Endothelial cell of umbilical vein (primary cell): ENCODE measurements at regions not wholly inside any gene's neighbourhood (a gene's known extent, or its start where the extent isn't known, plus 50 kb on each side); places are given as distances from the start of the nearest gene placed in this dataset.

ENCODE experiments used
- BruUV-seq: library from RNA; stranded (reverse); fragments of 400-500 nt; replicated peaks from 2 replicates; lab custom pipeline; 2021; lab: Mats Ljungman, UMichigan
- CTCF ChIA-PET: fragments of 300-600, 350-600 bp; sonication (Branson Sonifier 250); formaldehyde crosslinking; loops from one replicate; lab custom pipeline; 2021; ENCODE audit warnings: antibody characterized with exemption, inconsistent platforms; lab: Charles Lee
- POLR2A ChIA-PET: fragments of 300-600, 350-600 bp; sonication (Branson Sonifier 250); formaldehyde crosslinking; loops from one replicate; lab custom pipeline; 2021; ENCODE audit warnings: antibody characterized with exemption, inconsistent platforms; lab: Charles Lee
- DNase-seq: peaks from one replicate; pipeline ENCODE4 v3.0.0-alpha.2; 2011; ENCODE audit warnings: low read depth, low spot score
- FAIRE-seq: peaks from 2 replicates; lab custom pipeline; 2011; peaks lifted over from hg19 to GRCh38; lab: Jason Lieb, UNC
- H2AFZ ChIP-seq: 2 replicates; pipeline ENCODE4 v1.6.0; 2012; ENCODE audit warnings: low read depth, low read length, control low read depth, inconsistent platforms
- H3K27ac ChIP-seq: 2 replicates; pipeline ENCODE4 v1.5.1; 2011; ENCODE audit warnings: low read depth, mild to moderate bottlenecking, control low read depth, low read length, moderate library complexity; ENCODE audit not compliant: insufficient read depth
- H3K27me3 ChIP-seq, 2 experiments: 2 replicates each; pipeline versions ENCODE4 v1.6.0 to v1.6.1; 2011; ENCODE audit warnings: low read length in 2 of 2, mixed read lengths in 1 of 2; ENCODE audit not compliant: control insufficient read depth in 2 of 2, insufficient read depth in 2 of 2
- H3K36me3 ChIP-seq, 2 experiments: 2 replicates in 1 of 2; 3 replicates in 1 of 2; pipeline ENCODE4 v1.5.1; 2011; ENCODE audit warnings: low read length in 2 of 2, mild to moderate bottlenecking in 1 of 2, moderate library complexity in 1 of 2; ENCODE audit not compliant: control insufficient read depth in 2 of 2, insufficient read depth in 2 of 2; ENCODE audit errors: extremely low read depth in 1 of 2
- H3K4me1 ChIP-seq: 3 replicates; pipeline ENCODE4 v1.5.1; 2011; ENCODE audit warnings: mild to moderate bottlenecking, low read length; ENCODE audit not compliant: control insufficient read depth, insufficient read depth; ENCODE audit errors: extremely low read depth
- H3K4me2 ChIP-seq: 2 replicates; pipeline ENCODE4 v1.6.1; 2011; ENCODE audit warnings: low read length, control low read depth, mixed read lengths; ENCODE audit not compliant: insufficient read depth
- H3K4me3 ChIP-seq, 3 experiments: fragments of 200-600 bp in 1 of 3; sonication (generic), shearing (Covaris generic) in 1 of 3; replicated peaks in 1 of 3; 2 replicates each; pipeline ENCODE4 v1.5.1; 2011 to 2016; ENCODE audit warnings: control low read depth in 3 of 3, low read length in 3 of 3, mild to moderate bottlenecking in 2 of 3, inconsistent platforms in 1 of 3, low read depth in 1 of 3, moderate library complexity in 1 of 3; ENCODE audit not compliant: insufficient read depth in 1 of 3
- H3K79me2 ChIP-seq: 2 replicates; pipeline ENCODE4 v1.6.0; 2012; ENCODE audit warnings: low read length, inconsistent platforms; ENCODE audit not compliant: control insufficient read depth, insufficient read depth
- H3K9ac ChIP-seq: replicated peaks from 2 replicates; pipeline ENCODE3; 2011; ENCODE audit warnings: low read length, control low read depth; ENCODE audit not compliant: insufficient read depth; ENCODE audit errors: extremely low read depth
- H3K9me1 ChIP-seq: replicated peaks from 3 replicates; pipeline ENCODE4 v1.6.0; 2011; ENCODE audit warnings: mild to moderate bottlenecking, low read length; ENCODE audit not compliant: control insufficient read depth, insufficient read depth; ENCODE audit errors: extremely low read depth
- H3K9me3 ChIP-seq: replicated peaks from 2 replicates; pipeline ENCODE4 v1.5.1; 2012; ENCODE audit warnings: low read length, inconsistent platforms; ENCODE audit not compliant: control insufficient read depth, insufficient read depth
- H4K20me1 ChIP-seq: replicated peaks from 2 replicates; pipeline ENCODE3; 2011; ENCODE audit warnings: mild to moderate bottlenecking, low read length; ENCODE audit not compliant: control insufficient read depth, insufficient read depth; ENCODE audit errors: extremely low read depth
- EZH2 ChIP-seq: IDR thresholded peaks from 2 replicates; pipeline ENCODE4 v1.6.1; 2012; ENCODE audit warnings: borderline replicate concordance, low read depth, mild to moderate bottlenecking, moderate library complexity, low read length, inconsistent platforms; ENCODE audit not compliant: severe bottlenecking
- FOS ChIP-seq: IDR thresholded peaks from 2 replicates; pipeline ENCODE4 v1.6.1; 2011; ENCODE audit warnings: mild to moderate bottlenecking, low read length, moderate library complexity, borderline replicate concordance; ENCODE audit not compliant: insufficient read depth
- GATA2 ChIP-seq: IDR thresholded peaks from 2 replicates; pipeline ENCODE4 v1.7.0; 2011; ENCODE audit warnings: low read depth, mild to moderate bottlenecking, moderate library complexity, mixed read lengths, low read length; ENCODE audit not compliant: insufficient read length, insufficient read depth
- JUN ChIP-seq: IDR thresholded peaks from 2 replicates; pipeline ENCODE4 v1.6.1; 2011; ENCODE audit warnings: borderline replicate concordance, low read depth; ENCODE audit not compliant: insufficient read length, insufficient read depth
- MYC ChIP-seq: IDR thresholded peaks from one replicate; pipeline ENCODE4 v1.6.1; 2011; ENCODE audit warnings: mild to moderate bottlenecking, low read depth, low read length
- POLR2A ChIP-seq: IDR thresholded peaks from 2 replicates; pipeline ENCODE4 v1.6.1; 2012; ENCODE audit warnings: low read depth, mild to moderate bottlenecking, control low read depth, low read length
- POLR2AphosphoS5 ChIP-seq: IDR thresholded peaks from 2 replicates; pipeline ENCODE4 v1.6.1; 2012; ENCODE audit warnings: low read depth, mild to moderate bottlenecking, control low read depth, low read length, moderate library complexity; ENCODE audit not compliant: insufficient read depth
- dilution Hi-C: fragments of 300-500 bp; cut with MboI; formaldehyde crosslinking; loops from one replicate; pipeline ENCODE4 v1.15.0; 2019; ENCODE audit warnings: low sequenced_read_pairs; ENCODE audit not compliant: extremely low pct_ligation_motif_present
- intact Hi-C: fragments of 100-400 bp; cut with micrococcal nuclease; formaldehyde crosslinking; loops from one replicate; pipeline ENCODE4 v1.10.0; 2022
- TF ChIP-seq, protein P1 (sequence below): IDR thresholded peaks from 2 replicates; pipeline ENCODE4 v1.6.1; 2011; ENCODE audit not compliant: insufficient read depth, insufficient read length
- TF ChIP-seq, protein P2 (sequence below), 2 donors: IDR thresholded peaks; 1 replicate in 1 of 2; 2 replicates in 1 of 2; pipeline ENCODE4 v1.5.1; 2011; ENCODE audit warnings: low read length in 2 of 2, mild to moderate bottlenecking in 2 of 2, moderate library complexity in 2 of 2, control low read depth in 1 of 2, inconsistent platforms in 1 of 2, low read depth in 1 of 2; ENCODE audit not compliant: insufficient read depth in 1 of 2; ENCODE audit errors: extremely low read depth in 1 of 2

DNA sequence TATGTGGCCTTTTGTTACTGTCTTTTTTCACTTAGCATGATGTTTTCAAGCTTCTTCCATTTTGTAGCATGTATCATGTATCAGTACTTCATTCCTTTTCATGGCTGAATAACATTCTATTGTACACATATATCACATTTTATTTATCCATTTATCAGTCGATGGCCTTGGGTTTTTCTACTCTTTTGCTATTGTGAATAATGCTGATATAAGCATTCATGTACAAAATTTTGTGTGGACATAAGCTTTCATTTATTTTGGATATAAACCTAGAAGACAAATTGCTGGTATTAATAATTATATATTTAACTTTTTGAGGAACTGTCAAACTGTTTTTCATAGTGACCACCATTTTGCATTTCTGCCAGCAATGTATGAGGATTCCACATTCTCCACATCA lies 201.1 kb downstream of the ACTR3 start:
- FAIRE-seq (no peak), DNase-seq (no peak)
- H3K27me3 ChIP-seq: no peaks in the 10 kb centered on the region
- CTCF ChIA-PET: no interaction called here
- dilution Hi-C loops (no loop called here), intact Hi-C loops (no loop called here)
- H3K9me1 ChIP-seq: no peaks in the 10 kb centered on the region
- no peaks in the 10 kb centered on the region for H3K4me1 ChIP-seq
- H3K9me3 ChIP-seq: no peaks in the 10 kb centered on the region
- H4K20me1 ChIP-seq: no peaks in the 10 kb centered on the region
- no peaks in the 10 kb centered on the region for H3K79me2 ChIP-seq
- H3K36me3 ChIP-seq: no peaks in the 10 kb centered on the region
- POLR2A ChIA-PET: no interaction called here
- no peak overlapping the region for H3K4me3 ChIP-seq
- no peak overlapping the region for H3K9ac ChIP-seq
- TF ChIP-seq POLR2A (no peak), JUN (no peak), GATA2 (no peak)
- TF ChIP-seq, protein P1, sequence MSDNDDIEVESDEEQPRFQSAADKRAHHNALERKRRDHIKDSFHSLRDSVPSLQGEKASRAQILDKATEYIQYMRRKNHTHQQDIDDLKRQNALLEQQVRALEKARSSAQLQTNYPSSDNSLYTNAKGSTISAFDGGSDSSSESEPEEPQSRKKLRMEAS: no peak
- no peak overlapping the region for H2AFZ ChIP-seq
- no peak overlapping the region for H3K4me2 ChIP-seq
- BruUV-seq: no TSS peak
- H3K27ac ChIP-seq: no peak overlapping the region

DNA sequence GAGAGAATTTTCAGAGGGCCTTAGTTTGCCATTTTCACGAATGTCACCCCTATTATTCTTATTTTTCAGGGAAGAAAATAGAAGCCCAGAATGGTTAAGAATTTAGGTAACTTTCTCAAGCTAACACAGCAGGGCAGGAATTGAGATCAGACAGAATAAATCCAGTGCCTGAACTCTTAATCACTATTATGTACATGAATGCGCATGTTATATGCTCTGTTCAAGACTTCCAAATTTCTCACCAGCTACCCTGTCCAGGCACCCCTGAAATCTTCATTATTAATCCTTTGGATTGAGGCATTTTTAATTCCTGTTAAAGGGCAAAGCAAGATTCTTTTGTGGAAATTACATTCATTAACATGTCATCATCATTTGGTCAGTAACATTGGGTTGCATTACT lies 218.4 kb downstream of the ACTR3 start:
- no peak overlapping the region for H2AFZ ChIP-seq
- ChIA-PET CTCF (no interaction called here), POLR2A (no interaction called here)
- TF ChIP-seq EZH2: no peak
- no peak for TF ChIP-seq FOS
- TF ChIP-seq, protein P2, sequence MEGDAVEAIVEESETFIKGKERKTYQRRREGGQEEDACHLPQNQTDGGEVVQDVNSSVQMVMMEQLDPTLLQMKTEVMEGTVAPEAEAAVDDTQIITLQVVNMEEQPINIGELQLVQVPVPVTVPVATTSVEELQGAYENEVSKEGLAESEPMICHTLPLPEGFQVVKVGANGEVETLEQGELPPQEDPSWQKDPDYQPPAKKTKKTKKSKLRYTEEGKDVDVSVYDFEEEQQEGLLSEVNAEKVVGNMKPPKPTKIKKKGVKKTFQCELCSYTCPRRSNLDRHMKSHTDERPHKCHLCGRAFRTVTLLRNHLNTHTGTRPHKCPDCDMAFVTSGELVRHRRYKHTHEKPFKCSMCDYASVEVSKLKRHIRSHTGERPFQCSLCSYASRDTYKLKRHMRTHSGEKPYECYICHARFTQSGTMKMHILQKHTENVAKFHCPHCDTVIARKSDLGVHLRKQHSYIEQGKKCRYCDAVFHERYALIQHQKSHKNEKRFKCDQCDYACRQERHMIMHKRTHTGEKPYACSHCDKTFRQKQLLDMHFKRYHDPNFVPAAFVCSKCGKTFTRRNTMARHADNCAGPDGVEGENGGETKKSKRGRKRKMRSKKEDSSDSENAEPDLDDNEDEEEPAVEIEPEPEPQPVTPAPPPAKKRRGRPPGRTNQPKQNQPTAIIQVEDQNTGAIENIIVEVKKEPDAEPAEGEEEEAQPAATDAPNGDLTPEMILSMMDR (IDR thresholded peaks at IDR 0.05; ENCODE audit: extremely low read depth in 1 of 2, insufficient read depth in 1 of 2, low read depth in 1 of 2, low read length in 2 of 2): no peak
- TF ChIP-seq, protein P1: no peak
- no peak for TF ChIP-seq GATA2
- no peak for TF ChIP-seq POLR2AphosphoS5
- no peak for TF ChIP-seq JUN
- TF ChIP-seq MYC: no peak
- TF ChIP-seq POLR2A: no peak
- no peak overlapping the region for H3K4me3 ChIP-seq
- H3K9ac ChIP-seq: no peak overlapping the region
- no peaks in the 10 kb centered on the region for H3K4me1 ChIP-seq
- BruUV-seq: no TSS peak
- intact Hi-C loops: no loop called here
- H3K36me3 ChIP-seq: no peaks in the 10 kb centered on the region
- no peaks in the 10 kb centered on the region for H3K79me2 ChIP-seq
- H3K9me3 ChIP-seq: no peaks in the 10 kb centered on the region
- H3K27ac ChIP-seq: no peak overlapping the region
- no peaks in the 10 kb centered on the region for H3K9me1 ChIP-seq
- no peak for FAIRE-seq
- no peak for DNase-seq
- dilution Hi-C loops: no loop called here
- H3K4me2 ChIP-seq: no peak overlapping the region
- no peaks in the 10 kb centered on the region for H3K27me3 ChIP-seq
- no peaks in the 10 kb centered on the region for H4K20me1 ChIP-seq
